ENCODE measurements at regions not wholly inside any gene's neighbourhood (a gene's known extent, or its start where the extent isn't known, plus 50 kb on each side); places are given as distances from the start of the nearest gene placed in this dataset.

DNA sequence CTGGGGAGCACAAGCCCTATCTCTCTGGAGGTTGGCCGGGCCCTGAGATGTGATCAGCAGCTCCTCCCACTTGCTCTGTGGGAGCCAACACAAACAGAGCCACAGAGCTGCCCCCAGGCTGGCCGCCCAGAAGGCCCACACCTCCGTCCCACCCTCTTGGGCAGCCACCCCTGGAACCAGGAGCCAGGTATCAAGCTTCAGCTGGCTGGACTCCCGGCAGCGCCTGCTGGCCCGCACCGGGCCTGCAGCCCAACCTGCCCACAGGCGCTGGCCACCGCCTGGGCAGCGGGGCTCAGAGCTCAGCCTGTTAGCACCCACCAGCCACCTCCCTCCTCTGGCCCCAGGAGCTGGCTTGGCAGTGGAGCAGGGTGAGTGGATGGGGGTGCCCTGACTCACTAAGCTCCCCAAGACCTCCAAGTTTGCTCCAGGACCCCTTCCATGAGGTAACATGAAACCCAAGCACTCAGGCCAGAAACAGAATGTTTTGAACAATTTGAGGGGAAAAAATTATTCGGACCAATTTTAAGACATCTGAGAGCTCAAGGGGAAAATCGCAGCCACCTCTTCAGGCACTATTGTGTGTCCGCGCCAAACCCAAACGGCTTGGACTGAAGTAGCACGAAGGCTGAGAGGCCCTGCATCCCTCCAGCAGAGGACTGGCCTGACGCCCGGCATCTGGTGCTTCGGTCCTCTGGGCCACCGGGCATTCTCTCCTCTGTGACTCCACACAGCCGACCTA lies 450.8 kb downstream of the SOX6 start (continued):
- TF ChIP-seq, protein P1, sequence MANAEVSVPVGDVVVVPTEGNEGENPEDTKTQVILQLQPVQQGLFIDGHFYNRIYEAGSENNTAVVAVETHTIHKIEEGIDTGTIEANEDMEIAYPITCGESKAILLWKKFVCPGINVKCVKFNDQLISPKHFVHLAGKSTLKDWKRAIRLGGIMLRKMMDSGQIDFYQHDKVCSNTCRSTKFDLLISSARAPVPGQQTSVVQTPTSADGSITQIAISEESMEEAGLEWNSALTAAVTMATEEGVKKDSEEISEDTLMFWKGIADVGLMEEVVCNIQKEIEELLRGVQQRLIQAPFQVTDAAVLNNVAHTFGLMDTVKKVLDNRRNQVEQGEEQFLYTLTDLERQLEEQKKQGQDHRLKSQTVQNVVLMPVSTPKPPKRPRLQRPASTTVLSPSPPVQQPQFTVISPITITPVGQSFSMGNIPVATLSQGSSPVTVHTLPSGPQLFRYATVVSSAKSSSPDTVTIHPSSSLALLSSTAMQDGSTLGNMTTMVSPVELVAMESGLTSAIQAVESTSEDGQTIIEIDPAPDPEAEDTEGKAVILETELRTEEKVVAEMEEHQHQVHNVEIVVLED (CRISPR knock-in tag; IDR thresholded peaks at IDR 0.05; ENCODE audit: borderline replicate concordance), result no peak

GRCh38 chr11:15906481-15907035 lies 449.8 kb downstream of the SOX6 start:
- peaks cover 0 to 7% of the 10 kb centered on the region in 2 experiments; a peak in 2 of 5 replicates for H3K27me3 ChIP-seq (ENCODE audit: control insufficient read depth in 1 of 2, insufficient read depth in 2 of 2, low read length in 2 of 2)
- no peaks in the 10 kb centered on the region for H4K20me1 ChIP-seq (ENCODE audit: insufficient read depth, low read length)
- ChIA-PET POLR2A (no interaction called here), CTCF (ENCODE audit: low intra/inter-chr PET ratio, low total read pairs) (no interaction called here)
- no peak for TF ChIP-seq CSRNP1 (CRISPR knock-in tag; IDR thresholded peaks at IDR 0.05)
- TF ChIP-seq, protein P2, sequence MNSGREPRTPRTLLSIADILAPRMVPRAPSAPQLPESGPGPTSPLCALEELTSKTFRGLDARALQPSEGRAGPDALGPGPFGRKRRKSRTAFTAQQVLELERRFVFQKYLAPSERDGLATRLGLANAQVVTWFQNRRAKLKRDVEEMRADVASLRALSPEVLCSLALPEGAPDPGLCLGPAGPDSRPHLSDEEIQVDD (CRISPR knock-in tag; IDR thresholded peaks at IDR 0.05; ENCODE audit: borderline replicate concordance), result no peak
- TF ChIP-seq ZNF709 (CRISPR knock-in tag; IDR thresholded peaks at IDR 0.05), result no peak
- TF ChIP-seq SP4 (CRISPR knock-in tag; IDR thresholded peaks at IDR 0.05), result no peak
- TF ChIP-seq, protein P3, sequence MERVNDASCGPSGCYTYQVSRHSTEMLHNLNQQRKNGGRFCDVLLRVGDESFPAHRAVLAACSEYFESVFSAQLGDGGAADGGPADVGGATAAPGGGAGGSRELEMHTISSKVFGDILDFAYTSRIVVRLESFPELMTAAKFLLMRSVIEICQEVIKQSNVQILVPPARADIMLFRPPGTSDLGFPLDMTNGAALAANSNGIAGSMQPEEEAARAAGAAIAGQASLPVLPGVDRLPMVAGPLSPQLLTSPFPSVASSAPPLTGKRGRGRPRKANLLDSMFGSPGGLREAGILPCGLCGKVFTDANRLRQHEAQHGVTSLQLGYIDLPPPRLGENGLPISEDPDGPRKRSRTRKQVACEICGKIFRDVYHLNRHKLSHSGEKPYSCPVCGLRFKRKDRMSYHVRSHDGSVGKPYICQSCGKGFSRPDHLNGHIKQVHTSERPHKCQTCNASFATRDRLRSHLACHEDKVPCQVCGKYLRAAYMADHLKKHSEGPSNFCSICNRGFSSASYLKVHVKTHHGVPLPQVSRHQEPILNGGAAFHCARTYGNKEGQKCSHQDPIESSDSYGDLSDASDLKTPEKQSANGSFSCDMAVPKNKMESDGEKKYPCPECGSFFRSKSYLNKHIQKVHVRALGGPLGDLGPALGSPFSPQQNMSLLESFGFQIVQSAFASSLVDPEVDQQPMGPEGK (CRISPR knock-in tag; IDR thresholded peaks at IDR 0.05), result no peak
- no peak for TF ChIP-seq SOX6 (IDR thresholded peaks at IDR 0.05)
- TF ChIP-seq SOX6 (CRISPR knock-in tag; IDR thresholded peaks at IDR 0.05), result no peak
- no peak for TF ChIP-seq YEATS2 (CRISPR knock-in tag; IDR thresholded peaks at IDR 0.05; ENCODE audit: borderline replicate concordance)
- H3K4me3 ChIP-seq (replicated peaks in 1 of 3; ENCODE audit: insufficient read depth in 1 of 3, low read depth in 2 of 3, low read length in 3 of 3), result no peak overlapping the region
- 55% methylated on average over 15 of the region's 15 CpGs for WGBS (ENCODE audit: low lambda C conversion rate)
- DNase-seq (ENCODE audit: low spot score) (no peak), FAIRE-seq (no peak), ATAC-seq (no peak)
- no peak overlapping the region for H3K4me2 ChIP-seq (ENCODE audit: low read depth, low read length)
- H3K36me3 ChIP-seq (replicated peaks in 1 of 2; ENCODE audit: control insufficient read depth in 1 of 2, insufficient read depth in 2 of 2, low read length in 2 of 2), result no peaks in the 10 kb centered on the region
- H2AFZ ChIP-seq (ENCODE audit: low read length), result no peak overlapping the region
- no peaks in the 10 kb centered on the region for H3K79me2 ChIP-seq (ENCODE audit: insufficient read depth, low read length)
- peaks cover 7% of the 10 kb centered on the region for H3K4me1 ChIP-seq (ENCODE audit: insufficient read depth, low read length)
- in situ Hi-C loops (cut with HindIII; ENCODE audit: extremely low pct_ligation_motif_present, low pct_unique_long_range_greater_than_20kb), result no loop called here
- intact Hi-C loops (cut with micrococcal nuclease; ENCODE audit: unreplicated experiment), result no loop called here
- no peak overlapping the region for H3K9ac ChIP-seq (ENCODE audit: insufficient read depth, low read depth, low read length)
- no peak overlapping the region for H3K27ac ChIP-seq (ENCODE audit: extremely low read length, insufficient read depth, low read length)
- no peaks in the 10 kb centered on the region for H3K9me3 ChIP-seq (ENCODE audit: low read length)
- no TSS peak for BruUV-seq (replicated peaks)
